Heart left ventricle (tissue), 13 donors: ENCODE measurements at regions not wholly inside any gene's neighbourhood (a gene's known extent, or its start where the extent isn't known, plus 50 kb on each side); places are given as distances from the start of the nearest gene placed in this dataset.

Source experiments
- POLR2A ChIP-seq, 2 donors: fragments of 450-650 bp; IDR thresholded peaks; one replicate each; pipeline ENCODE4 v1.6.1; 2017; ENCODE audit warnings: antibody characterized with exemption in 2 of 2, mild to moderate bottlenecking in 2 of 2, moderate library complexity in 2 of 2
- TF ChIP-seq, protein P1 (sequence below), 12 donors: fragments of 200-600 bp; sonication (generic) in 4 of 12; IDR thresholded peaks; one replicate each; pipeline versions ENCODE4 v1.5.0 to v1.8.0; 2018 to 2022; ENCODE audit warnings: antibody characterized with exemption in 12 of 12, mild to moderate bottlenecking in 5 of 12
- donor health status: ischemic (EF 13 %, LVEDD 7.1; RV severe dilation, severe dysfunction).
- donor health status: DM: no; HTN: yes; CAD: no.
- donor health status: DM: no; HTN: no; CAD: no.
- donor health status: ischemic (EF 25% LVEDD 6.9; RV normal size, moderate dysfunction).
- donor health status: ischemic (EF 25% LVEDD 5.7; RV mildly dilated, moderate dysfunction).
- donor health status: ischemic (EF 35%, LVEDD 5.7; RV mildly dilated, moderate dysfunction).
- donor health status: nonischemic (EF 11% LVEDD 7.7; RV severe dilation, severe dysfunction).
- donor health status: DM: yes; HTN: yes; CAD: no.
- donor health status: PGD.
- donor health status: ischemic (EF 29% LVEDD 5.4; RV normal size, mild dysfunction).
- donor health status: nonischemic (EF 23%, LVEDD 6.1; RV moderate dilation, normal function).

GRCh38 chr3:72437661-72438406, 410.4 kb downstream of the SHQ1 start:
- TF ChIP-seq, protein P1, sequence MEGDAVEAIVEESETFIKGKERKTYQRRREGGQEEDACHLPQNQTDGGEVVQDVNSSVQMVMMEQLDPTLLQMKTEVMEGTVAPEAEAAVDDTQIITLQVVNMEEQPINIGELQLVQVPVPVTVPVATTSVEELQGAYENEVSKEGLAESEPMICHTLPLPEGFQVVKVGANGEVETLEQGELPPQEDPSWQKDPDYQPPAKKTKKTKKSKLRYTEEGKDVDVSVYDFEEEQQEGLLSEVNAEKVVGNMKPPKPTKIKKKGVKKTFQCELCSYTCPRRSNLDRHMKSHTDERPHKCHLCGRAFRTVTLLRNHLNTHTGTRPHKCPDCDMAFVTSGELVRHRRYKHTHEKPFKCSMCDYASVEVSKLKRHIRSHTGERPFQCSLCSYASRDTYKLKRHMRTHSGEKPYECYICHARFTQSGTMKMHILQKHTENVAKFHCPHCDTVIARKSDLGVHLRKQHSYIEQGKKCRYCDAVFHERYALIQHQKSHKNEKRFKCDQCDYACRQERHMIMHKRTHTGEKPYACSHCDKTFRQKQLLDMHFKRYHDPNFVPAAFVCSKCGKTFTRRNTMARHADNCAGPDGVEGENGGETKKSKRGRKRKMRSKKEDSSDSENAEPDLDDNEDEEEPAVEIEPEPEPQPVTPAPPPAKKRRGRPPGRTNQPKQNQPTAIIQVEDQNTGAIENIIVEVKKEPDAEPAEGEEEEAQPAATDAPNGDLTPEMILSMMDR (IDR thresholded peaks at IDR 0.05): no peak
- TF ChIP-seq POLR2A (IDR thresholded peaks at IDR 0.05): no peak
